Kidney (tissue), 13 donors: ENCODE measurements at regions not wholly inside any gene's neighbourhood (a gene's known extent, or its start where the extent isn't known, plus 50 kb on each side); places are given as distances from the start of the nearest gene placed in this dataset.
A peak's percentile ranks its signal among the peaks of the same experiment; 100 is the strongest.

Experiments
- DNase-seq, 5 donors: peaks; one replicate each; pipeline ENCODE4 v3.0.0-alpha.2; 2013 to 2020
- FAIRE-seq: peaks from 2 replicates; lab custom pipeline; 2012; peaks lifted over from hg19 to GRCh38; lab: Jason Lieb, UNC
- H3K27ac ChIP-seq, 2 donors: one replicate each; pipeline ENCODE4 v1.7.0; 2013; ENCODE audit warnings: low read depth in 2 of 2, low read length in 2 of 2, inconsistent platforms in 1 of 2
- H3K27me3 ChIP-seq: one replicate; pipeline ENCODE4 v1.7.1; 2013; ENCODE audit warnings: low read length, inconsistent platforms; ENCODE audit not compliant: control insufficient read depth, insufficient read depth
- H3K36me3 ChIP-seq, 3 donors: one replicate each; pipeline versions ENCODE4 v1.7.0 to v1.7.1; 2013; ENCODE audit warnings: low read length in 3 of 3, control low read depth in 1 of 3, inconsistent platforms in 1 of 3; ENCODE audit not compliant: insufficient read depth in 3 of 3, control insufficient read depth in 2 of 3
- H3K4me1 ChIP-seq, 3 donors: one replicate each; pipeline versions ENCODE4 v1.7.0 to v1.7.1; 2013; ENCODE audit warnings: low read length in 3 of 3, inconsistent platforms in 1 of 3, low read depth in 1 of 3; ENCODE audit not compliant: control insufficient read depth in 2 of 3, insufficient read depth in 2 of 3
- H3K4me3 ChIP-seq, 3 donors: one replicate each; pipeline versions ENCODE4 v1.7.0 to v1.8.1; 2013; ENCODE audit warnings: low read length in 3 of 3, control low read depth in 1 of 3, inconsistent platforms in 1 of 3
- H3K9ac ChIP-seq, 3 donors: one replicate each; pipeline versions ENCODE4 v1.7.0 to v1.7.1; 2013; ENCODE audit warnings: low read length in 3 of 3, control low read depth in 1 of 3, inconsistent platforms in 1 of 3
- H3K9me3 ChIP-seq, 3 donors: one replicate each; pipeline versions ENCODE4 v1.7.0 to v1.7.1; 2013; ENCODE audit warnings: low read length in 3 of 3, control low read depth in 1 of 3, inconsistent platforms in 1 of 3; ENCODE audit not compliant: control insufficient read depth in 2 of 3, insufficient read depth in 1 of 3
- intact Hi-C: fragments of 100-400 bp; cut with DNase I; formaldehyde crosslinking; loops from one replicate; pipeline ENCODE4 v1.11.1; 2022
- TF ChIP-seq, protein P1 (sequence below): IDR thresholded peaks from 3 replicates; pipeline ENCODE4 v1.5.1; 2012; ENCODE audit warnings: mild to moderate bottlenecking, moderate library complexity, borderline replicate concordance; ENCODE audit not compliant: insufficient read depth; ENCODE audit errors: extremely low read depth
- donor health status: control.
- donor health status: control.
- donor health status: control.
- donor health status: control.
- donor health status: control.
- donor health status: DM: yes; HTN: yes; CAD: no.
- donor health status: Normal renal cell carcinoma (clear cell type).

DNA sequence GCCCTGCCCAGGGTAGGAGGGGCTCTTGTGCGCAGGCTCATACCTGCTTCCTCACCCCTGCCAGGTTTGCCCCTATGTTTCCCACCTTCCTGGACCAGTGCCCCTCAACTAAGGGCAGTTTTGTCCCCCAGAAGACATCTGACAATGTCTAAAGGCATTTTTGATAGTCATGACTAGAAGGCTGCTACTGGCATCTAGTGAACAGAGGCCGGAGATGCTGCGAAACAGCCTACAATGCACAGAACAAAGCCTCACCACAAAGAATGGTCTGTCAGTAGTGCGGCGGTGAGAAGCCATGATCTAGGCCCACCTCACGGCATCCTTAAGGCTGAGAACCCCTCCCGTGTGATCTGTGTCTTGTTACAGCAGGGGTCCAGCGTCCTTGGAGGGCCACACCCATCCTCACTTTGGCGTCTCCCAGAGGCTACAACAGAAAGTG lies 96.0 kb downstream of the TMEM17 start:
- Histone ChIP-seq H3K27me3 (no peaks in the 10 kb centered on the region), H3K9ac (no peak overlapping the region), H3K36me3 (no peaks in the 10 kb centered on the region), H3K9me3 (no peaks in the 10 kb centered on the region), H3K4me1 (peaks cover 0 to 35% (median 30%) of the 10 kb centered on the region in 3 donors), H3K27ac (no peak overlapping the region), H3K4me3 (no peak overlapping the region)
- DNase-seq: peak in 2 of 5 donors; percentile 58 to 69
- no peak for FAIRE-seq
- intact Hi-C loops: loop anchor here (10.0 kb wide), 2 partner anchors 425 to 485 kb away; no protein-coding TSS in a partner anchor
- TF ChIP-seq, protein P1, sequence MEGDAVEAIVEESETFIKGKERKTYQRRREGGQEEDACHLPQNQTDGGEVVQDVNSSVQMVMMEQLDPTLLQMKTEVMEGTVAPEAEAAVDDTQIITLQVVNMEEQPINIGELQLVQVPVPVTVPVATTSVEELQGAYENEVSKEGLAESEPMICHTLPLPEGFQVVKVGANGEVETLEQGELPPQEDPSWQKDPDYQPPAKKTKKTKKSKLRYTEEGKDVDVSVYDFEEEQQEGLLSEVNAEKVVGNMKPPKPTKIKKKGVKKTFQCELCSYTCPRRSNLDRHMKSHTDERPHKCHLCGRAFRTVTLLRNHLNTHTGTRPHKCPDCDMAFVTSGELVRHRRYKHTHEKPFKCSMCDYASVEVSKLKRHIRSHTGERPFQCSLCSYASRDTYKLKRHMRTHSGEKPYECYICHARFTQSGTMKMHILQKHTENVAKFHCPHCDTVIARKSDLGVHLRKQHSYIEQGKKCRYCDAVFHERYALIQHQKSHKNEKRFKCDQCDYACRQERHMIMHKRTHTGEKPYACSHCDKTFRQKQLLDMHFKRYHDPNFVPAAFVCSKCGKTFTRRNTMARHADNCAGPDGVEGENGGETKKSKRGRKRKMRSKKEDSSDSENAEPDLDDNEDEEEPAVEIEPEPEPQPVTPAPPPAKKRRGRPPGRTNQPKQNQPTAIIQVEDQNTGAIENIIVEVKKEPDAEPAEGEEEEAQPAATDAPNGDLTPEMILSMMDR: no peak

DNA sequence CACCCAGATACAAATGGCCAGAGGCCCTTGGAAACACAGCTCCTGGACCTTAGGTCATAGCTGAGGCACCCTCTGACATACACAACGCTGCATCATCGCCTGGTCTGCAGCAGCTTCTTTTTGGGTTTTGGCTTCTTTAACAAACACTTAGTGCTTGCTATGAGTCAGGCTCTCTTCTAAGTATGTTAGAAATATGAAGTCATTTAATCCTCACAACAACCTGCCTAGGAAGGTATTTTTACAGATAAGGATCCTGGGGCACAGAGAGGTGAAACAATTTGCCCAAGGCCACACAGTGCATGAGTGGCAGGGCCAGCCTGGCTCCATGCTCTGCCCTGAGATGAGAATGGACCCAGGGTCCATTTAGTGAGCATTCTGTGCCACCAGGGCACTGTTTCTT lies 96.6 kb downstream of the TMEM17 start:
- FAIRE-seq (no peak), DNase-seq (no peak)
- Histone ChIP-seq H3K4me3 (no peak overlapping the region), H3K27me3 (no peaks in the 10 kb centered on the region), H3K4me1 (peaks cover 0 to 35% (median 30%) of the 10 kb centered on the region in 3 donors), H3K9ac (no peak overlapping the region), H3K36me3 (no peaks in the 10 kb centered on the region), H3K27ac (no peak overlapping the region), H3K9me3 (no peaks in the 10 kb centered on the region)
- TF ChIP-seq, protein P1: no peak
- intact Hi-C loops: no loop called here

DNA sequence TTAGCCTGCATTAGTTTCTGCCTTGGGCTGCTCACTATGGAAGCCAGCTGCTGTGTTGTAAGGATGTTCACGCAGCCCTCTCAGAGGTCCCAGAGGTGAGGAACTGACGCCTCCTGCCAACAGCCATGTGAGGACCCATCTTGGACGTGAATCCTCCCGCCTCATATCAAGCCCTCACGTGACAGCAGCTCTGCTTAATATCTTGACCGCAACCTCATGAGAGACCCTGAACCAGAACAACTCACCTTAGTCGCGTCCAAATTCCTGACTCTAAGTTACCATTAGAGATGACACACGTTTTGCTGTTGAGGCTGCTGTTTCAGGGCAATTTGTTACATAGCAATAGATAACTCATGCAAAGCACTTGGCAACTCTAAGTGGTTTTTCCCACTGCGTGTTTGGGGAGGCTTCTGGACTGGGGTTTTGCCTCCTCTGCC lies 97.7 kb downstream of the TMEM17 start:
- H3K9ac ChIP-seq: peak overlapping the region in 1 of 3 donors; percentile 49
- intact Hi-C loops: no loop called here
- FAIRE-seq: no peak
- peaks cover 0 to 35% (median 30%) of the 10 kb centered on the region in 3 donors for H3K4me1 ChIP-seq
- H3K9me3 ChIP-seq: no peaks in the 10 kb centered on the region
- TF ChIP-seq, protein P1: no peak
- H3K27me3 ChIP-seq: no peaks in the 10 kb centered on the region
- H3K36me3 ChIP-seq: no peaks in the 10 kb centered on the region
- DNase-seq: no peak
- no peak overlapping the region for H3K27ac ChIP-seq
- H3K4me3 ChIP-seq: no peak overlapping the region

DNA sequence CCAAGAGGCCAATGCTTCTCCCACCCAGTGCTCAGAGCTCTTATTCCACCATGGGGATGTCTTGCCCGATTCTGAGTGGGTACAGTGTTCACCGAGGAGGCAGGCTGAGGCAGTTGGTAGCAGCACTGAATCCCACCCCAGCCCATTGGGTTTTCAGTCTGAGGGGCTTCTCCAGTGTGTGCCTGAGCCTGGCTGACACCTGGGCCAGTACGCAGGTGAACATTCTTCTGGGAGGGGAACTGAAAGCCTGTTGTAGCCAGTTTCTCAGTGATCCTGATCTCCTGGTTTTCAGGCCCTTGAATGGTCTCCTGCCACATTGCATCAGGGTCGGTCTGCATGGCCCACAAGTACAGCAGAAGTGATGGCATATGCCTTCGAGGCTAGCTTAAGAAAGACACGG lies 98.2 kb downstream of the TMEM17 start:
- H3K9ac ChIP-seq: peak overlapping the region in 1 of 3 donors; percentile 49
- H3K9me3 ChIP-seq: no peaks in the 10 kb centered on the region
- H3K27ac ChIP-seq: no peak overlapping the region
- H3K4me1 ChIP-seq: peaks cover 0 to 35% (median 30%) of the 10 kb centered on the region in 3 donors
- intact Hi-C loops: no loop called here
- TF ChIP-seq, protein P1: no peak
- no peaks in the 10 kb centered on the region for H3K27me3 ChIP-seq
- no peak overlapping the region for H3K4me3 ChIP-seq
- FAIRE-seq (no peak), DNase-seq (no peak)
- H3K36me3 ChIP-seq: no peaks in the 10 kb centered on the region
